Activated B cell treated with CpG ODN at 0.5 μM for 24 hours (primary cell): ENCODE measurements at regions not wholly inside any gene's neighbourhood (a gene's known extent, or its start where the extent isn't known, plus 50 kb on each side); places are given as distances from the start of the nearest gene placed in this dataset.

Experiments used
- ATAC-seq: fragments of 200-7000 bp; cut with Tn5 transposase; one replicate; pipeline ENCODE4 v1.10.0; 2021; ENCODE audit warnings: low read depth, mild to moderate bottlenecking, moderate library complexity
- CTCF ChIA-PET: fragments of 350-600 bp; sonication (Branson Sonifier 250); formaldehyde crosslinking; loops from one replicate; lab custom pipeline; 2021; ENCODE audit warnings: antibody characterized with exemption; lab: Charles Lee
- POLR2A ChIA-PET: fragments of 350-600 bp; sonication (Branson Sonifier 250); formaldehyde crosslinking; loops from one replicate; lab custom pipeline; 2021; ENCODE audit warnings: antibody characterized with exemption; lab: Charles Lee
- DNase-seq: peaks from one replicate; pipeline ENCODE4 v3.0.0; 2022
- H3K27ac Mint-ChIP-seq: one replicate; pipeline ENCODE4 v1.8.0; 2020; ENCODE audit warnings: mixed read lengths
- H3K27me3 Mint-ChIP-seq: one replicate; pipeline ENCODE4 v1.8.0; 2021; ENCODE audit warnings: mixed read lengths
- H3K36me3 Mint-ChIP-seq: one replicate; pipeline ENCODE4 v1.8.0; 2021; ENCODE audit warnings: low read depth, mixed read lengths
- H3K4me1 Mint-ChIP-seq: one replicate; pipeline ENCODE4 v1.8.0; 2021; ENCODE audit warnings: mixed read lengths
- H3K4me3 Mint-ChIP-seq: one replicate; pipeline ENCODE4 v1.8.0; 2020; ENCODE audit warnings: mild to moderate bottlenecking, mixed read lengths
- H3K9me3 Mint-ChIP-seq: one replicate; pipeline ENCODE4 v1.8.0; 2020; ENCODE audit warnings: mixed read lengths
- intact Hi-C: fragments of 100-400 bp; cut with micrococcal nuclease; formaldehyde crosslinking; loops from one replicate; pipeline ENCODE4 v1.15.1; 2024
- TF ChIP-seq, protein P1 (sequence below): fragments of 200-600 bp; IDR thresholded peaks from one replicate; pipeline ENCODE4 v1.8.0; 2022; ENCODE audit warnings: antibody characterized with exemption, mild to moderate bottlenecking

DNA sequence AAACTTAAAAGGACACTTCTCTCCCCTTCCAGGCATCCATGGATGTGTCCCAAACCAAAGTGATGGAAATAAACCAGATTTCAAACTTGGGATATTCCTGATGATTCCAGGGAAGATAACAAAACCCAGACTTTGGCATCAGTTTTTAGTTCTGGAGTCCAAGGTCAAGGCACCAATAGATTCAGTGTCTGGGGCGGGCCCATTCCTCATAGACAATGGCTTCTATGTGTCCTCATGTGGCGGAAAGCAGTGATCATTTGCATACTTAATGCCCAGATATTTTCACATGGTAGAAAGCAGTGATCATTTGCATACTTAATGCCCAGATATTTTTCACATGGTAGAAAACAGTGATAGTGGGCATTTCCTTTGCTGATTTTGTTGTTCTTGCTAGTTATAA is 151.4 kb upstream of the DAP start:
- Mint-ChIP-seq H3K27ac (no peak overlapping the region), H3K27me3 (peaks cover 6% of the 10 kb centered on the region), H3K36me3 (no peaks in the 10 kb centered on the region), H3K9me3 (no peaks in the 10 kb centered on the region), H3K4me3 (no peak overlapping the region), H3K4me1 (no peaks in the 10 kb centered on the region)
- ChIA-PET CTCF (no interaction called here), POLR2A (no interaction called here)
- intact Hi-C loops, result no loop called here
- ATAC-seq (no peak), DNase-seq (no peak)
- TF ChIP-seq, protein P1, sequence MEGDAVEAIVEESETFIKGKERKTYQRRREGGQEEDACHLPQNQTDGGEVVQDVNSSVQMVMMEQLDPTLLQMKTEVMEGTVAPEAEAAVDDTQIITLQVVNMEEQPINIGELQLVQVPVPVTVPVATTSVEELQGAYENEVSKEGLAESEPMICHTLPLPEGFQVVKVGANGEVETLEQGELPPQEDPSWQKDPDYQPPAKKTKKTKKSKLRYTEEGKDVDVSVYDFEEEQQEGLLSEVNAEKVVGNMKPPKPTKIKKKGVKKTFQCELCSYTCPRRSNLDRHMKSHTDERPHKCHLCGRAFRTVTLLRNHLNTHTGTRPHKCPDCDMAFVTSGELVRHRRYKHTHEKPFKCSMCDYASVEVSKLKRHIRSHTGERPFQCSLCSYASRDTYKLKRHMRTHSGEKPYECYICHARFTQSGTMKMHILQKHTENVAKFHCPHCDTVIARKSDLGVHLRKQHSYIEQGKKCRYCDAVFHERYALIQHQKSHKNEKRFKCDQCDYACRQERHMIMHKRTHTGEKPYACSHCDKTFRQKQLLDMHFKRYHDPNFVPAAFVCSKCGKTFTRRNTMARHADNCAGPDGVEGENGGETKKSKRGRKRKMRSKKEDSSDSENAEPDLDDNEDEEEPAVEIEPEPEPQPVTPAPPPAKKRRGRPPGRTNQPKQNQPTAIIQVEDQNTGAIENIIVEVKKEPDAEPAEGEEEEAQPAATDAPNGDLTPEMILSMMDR, result no peak

DNA sequence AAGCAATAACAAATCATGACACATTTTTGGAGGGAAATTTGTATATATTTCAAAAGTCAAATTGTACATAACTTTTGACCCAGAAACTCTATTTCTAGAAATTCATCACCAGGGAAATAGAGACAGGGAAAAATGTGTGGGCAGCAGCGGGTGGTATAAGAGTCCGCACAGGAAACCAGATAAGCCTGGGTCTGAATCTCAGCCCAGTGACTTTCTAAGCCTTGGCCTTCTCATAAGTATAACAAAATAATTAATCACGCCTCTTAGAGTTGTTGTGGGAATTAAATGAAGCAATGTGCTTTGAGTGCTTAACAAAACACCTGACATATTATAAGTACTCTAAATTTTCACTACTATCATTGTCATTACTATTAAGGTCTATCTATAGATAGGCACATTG is 149.2 kb upstream of the DAP start:
- Mint-ChIP-seq H3K27ac (no peak overlapping the region), H3K27me3 (peaks cover 3% of the 10 kb centered on the region), H3K4me1 (no peaks in the 10 kb centered on the region), H3K36me3 (no peaks in the 10 kb centered on the region), H3K4me3 (no peak overlapping the region), H3K9me3 (no peaks in the 10 kb centered on the region)
- no peak for ATAC-seq
- intact Hi-C loops, result no loop called here
- CTCF ChIA-PET, result no interaction called here
- no peak for DNase-seq
- TF ChIP-seq, protein P1, result no peak
- POLR2A ChIA-PET, result no interaction called here

DNA sequence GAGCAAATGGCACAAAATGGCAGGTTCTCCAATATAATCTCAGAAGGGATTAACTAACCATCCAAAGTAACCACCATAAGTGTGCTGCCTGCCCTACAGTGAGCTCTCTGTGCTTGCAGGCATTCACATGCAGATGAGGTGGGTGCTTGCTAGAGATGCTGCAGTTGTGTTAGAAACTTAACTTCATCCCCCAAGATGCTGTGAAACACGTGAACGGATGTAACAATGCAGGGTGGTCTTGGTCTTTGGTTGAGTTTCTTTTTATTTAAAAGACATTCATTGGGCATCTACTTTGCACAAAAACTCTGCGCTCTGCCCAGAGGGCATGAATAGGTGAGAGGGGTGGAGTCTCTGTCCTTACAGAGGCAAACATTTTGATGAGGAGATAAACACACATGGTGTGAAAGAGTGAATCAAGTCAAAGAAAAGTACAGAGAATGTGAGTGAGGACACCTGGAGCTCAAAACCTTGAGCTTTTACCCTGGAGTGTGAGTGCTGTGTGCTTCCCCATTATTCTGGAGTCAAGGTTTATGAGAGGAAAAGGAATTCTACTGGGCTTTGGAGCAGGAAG is 143.9 kb upstream of the DAP start:
- no peaks in the 10 kb centered on the region for H3K9me3 Mint-ChIP-seq
- peaks cover 17% of the 10 kb centered on the region for H3K27me3 Mint-ChIP-seq

DNA sequence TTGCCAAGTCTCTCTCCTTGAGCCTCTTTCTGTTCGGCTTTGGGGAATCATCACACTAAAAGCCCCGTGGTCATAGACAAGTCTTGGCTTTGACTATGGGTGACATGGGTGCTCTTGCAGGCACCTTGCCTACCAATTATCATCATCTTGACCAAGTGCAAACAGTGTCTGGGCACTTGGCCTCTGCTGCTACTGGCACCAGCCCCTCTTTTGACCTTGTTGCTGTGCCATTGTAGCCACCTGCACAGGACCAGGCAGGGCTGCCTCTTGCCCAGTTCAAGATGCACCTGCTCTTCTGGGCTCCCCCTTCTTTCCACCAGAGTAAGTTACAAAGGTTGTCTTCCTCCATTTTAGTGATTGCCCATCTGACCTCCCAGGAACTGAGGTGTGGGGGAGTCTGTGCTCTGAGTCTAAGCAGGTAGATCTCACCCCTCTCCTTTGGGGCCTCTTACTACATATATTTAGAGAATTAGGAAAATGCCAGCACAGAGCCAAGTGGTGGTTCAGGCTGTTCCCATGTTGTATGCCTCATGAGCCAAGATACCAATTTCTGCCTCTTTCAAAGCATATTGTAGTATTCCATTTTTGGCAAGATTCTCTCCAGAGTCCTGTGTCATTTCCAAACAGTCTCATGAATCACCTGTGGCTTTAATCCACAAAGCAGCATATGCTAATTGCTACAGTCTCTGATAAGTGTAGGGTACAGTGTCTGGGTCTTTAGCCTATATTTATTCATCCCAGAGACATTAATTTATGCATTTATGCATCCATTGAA is 142.9 kb upstream of the DAP start:
- no peak overlapping the region for H3K4me3 Mint-ChIP-seq
- H3K36me3 Mint-ChIP-seq, result no peaks in the 10 kb centered on the region
- no peaks in the 10 kb centered on the region for H3K9me3 Mint-ChIP-seq
- peaks cover 17% of the 10 kb centered on the region for H3K27me3 Mint-ChIP-seq
- no peak overlapping the region for H3K27ac Mint-ChIP-seq
- ATAC-seq (no peak), DNase-seq (no peak)
- TF ChIP-seq, protein P1, result no peak
- intact Hi-C loops, result no loop called here
- CTCF ChIA-PET, result no interaction called here
- POLR2A ChIA-PET, result no interaction called here
- H3K4me1 Mint-ChIP-seq, result no peaks in the 10 kb centered on the region

More for the DNA sequence above, 143.9 kb upstream of the DAP start:
- CTCF ChIA-PET, result no interaction called here
- intact Hi-C loops, result no loop called here
- Mint-ChIP-seq H3K4me3 (no peak overlapping the region), H3K4me1 (no peaks in the 10 kb centered on the region), H3K36me3 (no peaks in the 10 kb centered on the region), H3K27ac (no peak overlapping the region)
- POLR2A ChIA-PET, result no interaction called here
- DNase-seq, result no peak
- no peak for ATAC-seq
- TF ChIP-seq, protein P1, result no peak

DNA sequence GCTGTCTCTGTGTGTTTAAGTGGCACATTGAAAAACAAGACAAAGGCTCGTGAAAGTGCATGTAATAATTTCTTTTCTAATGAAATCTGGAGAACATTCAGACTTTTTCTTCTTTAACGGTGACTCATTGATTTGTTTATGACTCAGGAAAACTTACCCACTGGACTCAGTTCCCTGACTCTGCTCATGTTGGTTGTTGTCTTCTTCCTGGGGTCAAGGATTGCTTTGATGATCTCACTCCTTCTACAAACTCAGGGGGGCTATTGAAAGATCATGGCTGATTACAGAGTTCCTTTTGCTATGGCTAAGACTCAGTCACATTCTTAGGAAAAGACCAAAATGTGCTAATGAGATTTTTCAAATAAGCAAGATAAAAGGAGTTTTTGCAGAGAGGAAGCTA is 141.1 kb upstream of the DAP start:
- DNase-seq (no peak), ATAC-seq (no peak)
- TF ChIP-seq, protein P1, result no peak
- ChIA-PET POLR2A (no interaction called here), CTCF (no interaction called here)
- intact Hi-C loops, result no loop called here
- Mint-ChIP-seq H3K36me3 (no peaks in the 10 kb centered on the region), H3K9me3 (no peaks in the 10 kb centered on the region), H3K27ac (no peak overlapping the region), H3K4me1 (no peaks in the 10 kb centered on the region), H3K4me3 (no peak overlapping the region), H3K27me3 (peaks cover 17% of the 10 kb centered on the region)
